Omental fat pad (tissue), 3 donors: ENCODE measurements at regions not wholly inside any gene's neighbourhood (a gene's known extent, or its start where the extent isn't known, plus 50 kb on each side); places are given as distances from the start of the nearest gene placed in this dataset.
A peak's percentile ranks its signal among the peaks of the same experiment; 100 is the strongest.

Experiments
- ATAC-seq: fragments of 150-250 bp; one replicate; pipeline ENCODE4 v1.9.1; 2016; ENCODE audit warnings: mild to moderate bottlenecking, moderate library complexity; ENCODE audit not compliant: low FRiP score
- DNase-seq: peaks from one replicate; pipeline ENCODE4 v3.0.0-alpha.2; 2019; ENCODE audit warnings: low spot score
- TF ChIP-seq, protein P1 (sequence below), 3 donors: fragments of 450-650 bp; IDR thresholded peaks; one replicate each; pipeline ENCODE4 v1.5.1; 2016 to 2017; ENCODE audit warnings: antibody characterized with exemption in 3 of 3, mild to moderate bottlenecking in 3 of 3, moderate library complexity in 2 of 3

DNA sequence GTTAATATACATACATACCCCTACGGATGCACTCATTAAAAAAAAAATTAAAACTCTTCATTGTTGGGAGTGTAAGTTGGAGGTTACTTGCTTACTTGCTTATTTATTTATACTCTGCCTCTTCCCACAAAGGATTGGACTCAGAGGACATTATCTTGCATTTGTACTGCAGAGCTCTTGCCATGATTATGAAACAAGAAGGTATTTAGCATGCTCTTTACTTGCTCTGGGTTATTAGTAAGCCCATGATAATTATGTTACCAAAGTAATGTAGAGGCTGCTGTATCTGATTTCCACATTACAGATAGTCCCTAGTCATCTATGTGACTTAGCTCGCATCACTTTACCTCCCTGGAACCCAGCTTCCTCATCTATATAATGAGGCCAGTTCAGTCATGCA, 355.1 kb upstream of the PTBP2 start:
- TF ChIP-seq, protein P1, sequence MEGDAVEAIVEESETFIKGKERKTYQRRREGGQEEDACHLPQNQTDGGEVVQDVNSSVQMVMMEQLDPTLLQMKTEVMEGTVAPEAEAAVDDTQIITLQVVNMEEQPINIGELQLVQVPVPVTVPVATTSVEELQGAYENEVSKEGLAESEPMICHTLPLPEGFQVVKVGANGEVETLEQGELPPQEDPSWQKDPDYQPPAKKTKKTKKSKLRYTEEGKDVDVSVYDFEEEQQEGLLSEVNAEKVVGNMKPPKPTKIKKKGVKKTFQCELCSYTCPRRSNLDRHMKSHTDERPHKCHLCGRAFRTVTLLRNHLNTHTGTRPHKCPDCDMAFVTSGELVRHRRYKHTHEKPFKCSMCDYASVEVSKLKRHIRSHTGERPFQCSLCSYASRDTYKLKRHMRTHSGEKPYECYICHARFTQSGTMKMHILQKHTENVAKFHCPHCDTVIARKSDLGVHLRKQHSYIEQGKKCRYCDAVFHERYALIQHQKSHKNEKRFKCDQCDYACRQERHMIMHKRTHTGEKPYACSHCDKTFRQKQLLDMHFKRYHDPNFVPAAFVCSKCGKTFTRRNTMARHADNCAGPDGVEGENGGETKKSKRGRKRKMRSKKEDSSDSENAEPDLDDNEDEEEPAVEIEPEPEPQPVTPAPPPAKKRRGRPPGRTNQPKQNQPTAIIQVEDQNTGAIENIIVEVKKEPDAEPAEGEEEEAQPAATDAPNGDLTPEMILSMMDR (IDR thresholded peaks at IDR 0.05), result no peak
- ATAC-seq (no peak), DNase-seq (no peak)

DNA sequence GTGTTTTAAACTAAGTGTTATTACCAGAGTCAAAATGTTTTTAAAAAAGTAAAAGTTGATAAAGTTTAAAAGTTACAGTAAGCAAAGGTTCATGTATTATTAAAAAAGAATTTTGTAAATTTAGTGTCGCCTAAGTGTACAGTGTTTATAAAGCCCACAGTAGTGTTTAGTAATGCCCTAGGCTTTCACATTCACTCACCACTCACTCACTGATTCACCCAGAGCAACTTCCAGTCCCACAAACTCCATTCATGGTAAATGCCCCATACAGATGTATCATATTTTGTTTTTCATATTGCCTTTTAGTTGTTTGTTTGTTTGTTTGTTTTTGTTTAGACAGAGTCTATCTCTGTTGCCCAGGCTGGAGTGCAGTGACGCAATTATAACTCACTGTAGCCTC, 353.8 kb upstream of the PTBP2 start:
- ATAC-seq, result no peak
- TF ChIP-seq, protein P1 (IDR thresholded peaks at IDR 0.05), result no peak
- DNase-seq, result no peak

DNA sequence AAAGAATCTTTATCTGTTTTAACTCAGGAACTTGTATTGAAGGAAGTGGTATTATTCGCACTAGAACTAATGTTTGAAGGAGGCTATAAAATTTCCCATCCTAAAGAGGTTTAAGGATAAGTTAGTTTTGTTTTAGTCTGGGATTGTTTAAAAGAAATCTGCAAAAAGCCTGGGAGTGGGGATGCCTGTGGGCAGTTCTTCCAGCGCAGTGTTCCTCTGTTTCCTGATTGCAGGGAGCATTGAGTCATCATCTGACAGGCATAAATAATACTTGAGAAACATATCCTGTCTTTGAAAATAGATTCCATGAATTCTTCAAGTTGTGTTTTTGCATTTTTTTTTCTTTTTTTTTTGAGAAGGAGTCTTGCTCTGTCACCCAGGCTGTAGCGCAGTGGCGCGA, 350.8 kb upstream of the PTBP2 start:
- ATAC-seq (peak; percentile 77), DNase-seq (no peak)
- TF ChIP-seq, protein P1 (IDR thresholded peaks at IDR 0.05), result no peak

DNA sequence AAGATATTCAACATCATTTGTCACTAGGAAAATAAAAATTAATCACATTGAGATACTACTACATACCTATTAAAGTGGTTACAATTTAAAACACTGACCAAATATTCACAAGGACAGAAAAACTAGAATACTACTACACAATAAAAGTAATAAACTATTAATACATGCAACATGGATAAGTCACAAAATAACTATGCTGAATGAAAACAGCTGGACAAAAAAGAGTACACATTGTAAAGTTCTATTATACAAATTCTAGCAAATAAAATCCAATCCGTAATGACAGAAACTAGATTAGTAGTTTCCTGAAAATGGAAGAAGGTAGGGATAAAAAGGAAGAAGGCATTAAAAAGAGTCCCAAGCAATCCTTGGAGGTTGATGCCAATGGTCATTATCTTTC, 348.7 kb upstream of the PTBP2 start:
- TF ChIP-seq, protein P1 (IDR thresholded peaks at IDR 0.05), result no peak
- ATAC-seq (no peak), DNase-seq (no peak)

DNA sequence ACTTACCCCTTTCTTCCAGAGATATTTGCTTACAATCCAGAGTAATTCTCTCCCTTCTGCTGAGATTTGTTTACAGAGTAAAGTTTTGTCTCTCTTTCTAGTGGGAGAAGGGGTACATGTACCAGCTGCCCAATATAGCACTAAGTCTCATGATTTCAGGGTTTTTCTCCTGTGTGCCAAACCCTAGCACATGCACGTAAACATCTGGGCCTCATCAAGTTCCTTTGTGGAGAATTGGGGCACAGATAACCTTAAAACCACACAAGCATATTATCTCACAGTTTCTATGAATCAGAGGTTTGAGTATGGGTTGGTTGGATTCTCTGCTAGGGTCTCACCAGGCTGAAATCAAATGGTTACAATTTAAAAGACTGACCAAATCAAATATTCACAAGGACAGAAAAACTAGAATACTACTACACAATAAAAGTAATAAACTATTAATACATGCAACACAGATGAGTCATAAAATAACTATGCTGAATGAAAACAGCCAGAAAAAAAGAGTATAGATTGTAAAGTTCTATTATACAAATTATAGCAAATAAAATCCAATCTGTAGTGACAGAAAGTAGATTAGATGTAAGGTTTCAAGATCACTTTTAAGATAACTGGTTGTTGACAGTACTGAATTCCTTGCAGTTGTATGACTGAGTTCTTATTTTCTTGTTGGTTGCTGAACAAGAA, 347.4 kb upstream of the PTBP2 start:
- DNase-seq (no peak), ATAC-seq (no peak)
- TF ChIP-seq, protein P1 (IDR thresholded peaks at IDR 0.05), result no peak

DNA sequence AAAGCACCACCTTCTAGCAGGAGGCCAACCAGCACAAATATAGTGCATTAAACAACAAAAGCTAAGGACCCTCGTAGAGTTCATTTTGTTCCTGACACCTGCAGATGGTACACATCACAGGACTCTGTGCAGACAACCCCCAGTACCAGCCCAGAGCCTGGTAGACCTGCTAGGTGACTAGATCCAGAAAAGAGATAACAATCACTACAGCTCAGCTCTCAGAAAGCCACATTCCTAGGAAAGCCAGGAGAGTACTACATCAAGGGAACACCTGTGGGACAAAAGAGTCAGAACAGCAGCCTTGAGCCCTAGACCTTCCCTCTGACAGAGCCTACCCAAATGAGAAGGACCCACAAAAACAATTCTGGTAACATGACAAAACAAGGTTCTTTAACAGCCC, 344.7 kb upstream of the PTBP2 start:
- TF ChIP-seq, protein P1 (IDR thresholded peaks at IDR 0.05), result no peak
- ATAC-seq, result no peak
- no peak for DNase-seq

DNA sequence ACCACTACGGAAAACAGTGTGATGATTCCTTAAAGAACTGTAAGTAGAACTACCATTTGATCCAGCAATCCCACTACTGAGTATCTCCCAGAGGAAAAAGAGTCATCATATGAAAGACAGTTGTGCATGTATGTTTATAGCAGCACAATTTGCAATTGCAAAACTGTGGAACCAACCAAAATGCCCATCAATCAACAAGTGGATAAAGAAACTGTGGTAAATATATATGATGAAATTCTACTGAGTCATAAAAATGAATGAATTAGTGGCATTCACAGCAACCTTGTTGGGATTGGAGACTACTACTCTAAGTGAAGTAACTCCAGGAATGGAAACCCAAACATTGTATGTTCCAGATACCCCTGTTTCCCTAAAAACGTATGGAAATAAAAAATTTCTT, 337.0 kb upstream of the PTBP2 start:
- ATAC-seq, result no peak
- no peak for DNase-seq
- TF ChIP-seq, protein P1 (IDR thresholded peaks at IDR 0.05), result no peak
